Smooth muscle cell (in vitro differentiated cells): ENCODE measurements at regions not wholly inside any gene's neighbourhood (a gene's known extent, or its start where the extent isn't known, plus 50 kb on each side); places are given as distances from the start of the nearest gene placed in this dataset.

Source experiments
- DNase-seq: peaks from one replicate; lab custom pipeline; 2025; ENCODE audit not compliant: unreplicated experiment; lab: John Stamatoyannopoulos, UW
- H2AFZ ChIP-seq: fragments of 200-600 bp; sonication (generic); 2 replicates; pipeline ENCODE4 v1.6.0; 2016; ENCODE audit warnings: antibody characterized with exemption, low read depth, mild to moderate bottlenecking
- H3F3A ChIP-seq: fragments of 200-600 bp; sonication (generic); 2 replicates; pipeline ENCODE4 v1.6.0; 2017; ENCODE audit warnings: antibody characterized with exemption, low read depth
- H3K27ac ChIP-seq: fragments of 200-600 bp; sonication (generic); 2 replicates; pipeline ENCODE4 v1.5.1; 2016; ENCODE audit warnings: low read depth, mild to moderate bottlenecking
- H3K27me3 ChIP-seq: fragments of 200-600 bp; sonication (generic); 2 replicates; pipeline ENCODE4 v1.6.1; 2016; ENCODE audit warnings: low read depth, mild to moderate bottlenecking
- H3K36me3 ChIP-seq: fragments of 200-600 bp; sonication (generic); 2 replicates; pipeline ENCODE4 v1.5.1; 2016; ENCODE audit warnings: low read depth
- H3K4me1 ChIP-seq: fragments of 200-600 bp; sonication (generic); 2 replicates; pipeline ENCODE4 v1.5.1; 2016; ENCODE audit warnings: low read depth
- H3K4me2 ChIP-seq: fragments of 200-600 bp; sonication (generic); 2 replicates; pipeline ENCODE4 v1.6.0; 2016; ENCODE audit warnings: mild to moderate bottlenecking
- H3K4me3 ChIP-seq: fragments of 200-600 bp; sonication (generic); 2 replicates; pipeline ENCODE4 v1.5.1; 2016; ENCODE audit warnings: mild to moderate bottlenecking
- H3K79me2 ChIP-seq: fragments of 200-600 bp; sonication (generic); 2 replicates; pipeline ENCODE4 v1.6.0; 2016; ENCODE audit warnings: low read depth, mild to moderate bottlenecking
- H3K9ac ChIP-seq: fragments of 200-600 bp; sonication (generic); 2 replicates; pipeline ENCODE4 v1.6.0; 2016; ENCODE audit warnings: low read depth
- H3K9me3 ChIP-seq: fragments of 200-600 bp; sonication (generic); replicated peaks from 2 replicates; pipeline ENCODE4 v1.5.1; 2016; ENCODE audit warnings: low read depth
- H4K20me1 ChIP-seq: fragments of 200-600 bp; sonication (generic); 2 replicates; pipeline ENCODE4 v1.6.0; 2016; ENCODE audit warnings: low read depth
- WGBS: methylation state at CpG from one replicate; pipeline ENCODE4 v1.1.7; 2016; ENCODE audit warnings: low lambda C conversion rate; 5-methylcytosine and 5-hydroxymethylcytosine counted together
- TF ChIP-seq, protein P1 (sequence below): fragments of 200-600 bp; sonication (generic); IDR thresholded peaks from 2 replicates; pipeline ENCODE4 v1.5.1; 2017; ENCODE audit warnings: borderline replicate concordance, mild to moderate bottlenecking, antibody characterized with exemption; ENCODE audit not compliant: insufficient read depth, poor library complexity, severe bottlenecking

DNA sequence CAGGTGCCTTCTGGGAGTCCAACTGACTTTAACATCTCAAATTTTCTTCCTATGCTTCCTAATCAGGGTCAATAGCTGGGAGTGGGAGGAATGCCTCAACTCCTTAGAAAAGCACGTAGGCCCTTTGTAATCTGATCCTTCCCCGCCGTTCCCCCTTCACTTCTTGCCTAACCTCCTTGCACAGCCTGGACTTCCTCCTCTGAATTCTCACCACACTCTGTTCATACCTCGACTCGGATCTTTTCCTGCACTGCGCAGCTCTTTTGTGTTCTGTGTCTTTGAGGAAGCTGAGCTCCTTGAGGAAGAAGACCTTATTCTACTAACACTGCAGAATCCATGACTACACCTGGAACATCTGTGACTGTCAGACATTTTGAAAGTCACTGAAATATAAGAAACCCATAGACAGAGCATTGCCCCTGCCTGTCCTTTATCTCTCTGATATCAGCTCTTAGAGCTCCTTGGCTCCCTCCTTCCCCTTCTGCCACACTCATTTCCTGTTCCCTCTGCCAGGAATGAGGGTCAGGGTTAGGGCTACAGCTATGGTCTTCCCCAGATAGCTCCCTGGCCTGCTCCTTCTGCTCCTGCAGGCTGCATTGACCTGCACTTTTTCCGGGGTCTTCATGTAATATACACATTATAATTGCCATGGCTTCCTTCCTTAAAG lies 140.2 kb upstream of the LDB2 start:
- WGBS: 83% methylated on average over 7 of the region's 7 CpGs
- Histone ChIP-seq H3K9me3 (no peaks in the 10 kb centered on the region), H2AFZ (no peak overlapping the region)

DNA sequence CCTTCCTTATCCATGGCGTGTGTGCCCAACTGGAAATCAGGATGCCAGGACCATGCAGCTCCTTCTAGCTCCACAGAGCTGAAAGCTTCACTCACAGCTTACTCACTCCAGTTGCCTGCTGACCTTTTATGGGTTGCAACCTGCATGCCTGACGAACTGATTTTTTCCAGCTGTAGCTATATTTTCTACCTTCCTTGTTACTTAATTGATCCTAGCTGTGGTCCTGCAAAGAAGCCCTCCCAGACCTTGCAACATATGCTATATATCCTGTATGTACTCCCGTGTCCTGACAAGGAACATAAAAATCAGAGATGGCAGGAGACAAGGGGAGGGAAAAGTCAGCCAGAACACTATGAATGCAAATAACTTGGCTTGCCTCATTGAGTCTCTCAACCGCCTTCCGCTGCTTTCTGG lies 135.3 kb upstream of the LDB2 start:
- H2AFZ ChIP-seq: no peak overlapping the region
- H3K36me3 ChIP-seq: no peaks in the 10 kb centered on the region
- no peaks in the 10 kb centered on the region for H3K4me1 ChIP-seq
- no peak overlapping the region for H3K4me3 ChIP-seq
- no peak for DNase-seq
- H3K79me2 ChIP-seq: no peaks in the 10 kb centered on the region
- H3F3A ChIP-seq: no peaks in the 10 kb centered on the region
- H3K27me3 ChIP-seq: no peaks in the 10 kb centered on the region
- 91% methylated on average over 5 of the region's 5 CpGs for WGBS
- TF ChIP-seq, protein P1, sequence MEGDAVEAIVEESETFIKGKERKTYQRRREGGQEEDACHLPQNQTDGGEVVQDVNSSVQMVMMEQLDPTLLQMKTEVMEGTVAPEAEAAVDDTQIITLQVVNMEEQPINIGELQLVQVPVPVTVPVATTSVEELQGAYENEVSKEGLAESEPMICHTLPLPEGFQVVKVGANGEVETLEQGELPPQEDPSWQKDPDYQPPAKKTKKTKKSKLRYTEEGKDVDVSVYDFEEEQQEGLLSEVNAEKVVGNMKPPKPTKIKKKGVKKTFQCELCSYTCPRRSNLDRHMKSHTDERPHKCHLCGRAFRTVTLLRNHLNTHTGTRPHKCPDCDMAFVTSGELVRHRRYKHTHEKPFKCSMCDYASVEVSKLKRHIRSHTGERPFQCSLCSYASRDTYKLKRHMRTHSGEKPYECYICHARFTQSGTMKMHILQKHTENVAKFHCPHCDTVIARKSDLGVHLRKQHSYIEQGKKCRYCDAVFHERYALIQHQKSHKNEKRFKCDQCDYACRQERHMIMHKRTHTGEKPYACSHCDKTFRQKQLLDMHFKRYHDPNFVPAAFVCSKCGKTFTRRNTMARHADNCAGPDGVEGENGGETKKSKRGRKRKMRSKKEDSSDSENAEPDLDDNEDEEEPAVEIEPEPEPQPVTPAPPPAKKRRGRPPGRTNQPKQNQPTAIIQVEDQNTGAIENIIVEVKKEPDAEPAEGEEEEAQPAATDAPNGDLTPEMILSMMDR: no peak
- H3K9ac ChIP-seq: no peak overlapping the region
- no peak overlapping the region for H3K4me2 ChIP-seq
- H3K27ac ChIP-seq: no peak overlapping the region
- no peaks in the 10 kb centered on the region for H4K20me1 ChIP-seq
- no peaks in the 10 kb centered on the region for H3K9me3 ChIP-seq

More for the DNA sequence above, 140.2 kb upstream of the LDB2 start:
- no peak overlapping the region for H3K4me2 ChIP-seq
- no peak overlapping the region for H3K9ac ChIP-seq
- H3K27me3 ChIP-seq: no peaks in the 10 kb centered on the region
- TF ChIP-seq, protein P1: no peak
- H3K27ac ChIP-seq: no peak overlapping the region
- no peaks in the 10 kb centered on the region for H3F3A ChIP-seq
- H3K79me2 ChIP-seq: no peaks in the 10 kb centered on the region
- no peaks in the 10 kb centered on the region for H3K36me3 ChIP-seq
- H4K20me1 ChIP-seq: no peaks in the 10 kb centered on the region
- no peaks in the 10 kb centered on the region for H3K4me1 ChIP-seq
- H3K4me3 ChIP-seq: no peak overlapping the region
- DNase-seq: no peak

DNA sequence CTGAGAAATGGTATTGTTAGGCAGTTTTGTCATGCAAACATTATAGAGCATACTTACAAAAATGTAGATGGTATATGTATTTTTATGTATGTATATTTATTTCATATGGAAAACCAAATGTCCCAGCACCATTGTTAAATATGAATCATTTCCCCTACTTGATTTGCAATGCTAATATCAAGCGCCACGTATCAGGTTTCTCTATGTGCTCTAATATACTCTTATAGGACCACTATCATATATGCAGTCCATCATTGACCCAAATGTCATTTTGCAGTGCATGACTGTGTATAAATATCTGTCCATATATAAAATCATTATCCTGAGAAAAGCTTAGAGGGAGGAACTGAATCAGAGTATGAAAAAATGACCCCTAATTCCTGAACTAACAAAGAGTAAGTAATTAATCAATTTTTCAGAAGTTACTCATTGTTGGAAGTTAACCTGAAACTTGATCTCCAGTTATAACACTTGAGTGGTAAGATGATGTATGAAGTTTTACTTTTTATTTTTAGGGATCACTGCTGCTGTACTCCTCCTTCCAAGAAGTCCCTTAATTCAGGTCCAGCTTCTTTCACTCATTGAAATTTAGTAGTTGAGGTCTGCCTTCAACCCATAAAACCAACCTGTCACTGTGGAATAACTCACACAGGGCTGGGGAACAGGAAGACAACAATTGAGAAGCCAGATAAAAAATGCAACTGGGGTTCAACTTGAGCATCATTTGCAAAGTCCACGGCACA lies 134.8 kb upstream of the LDB2 start:
- no peak overlapping the region for H3K9ac ChIP-seq
- H3K4me1 ChIP-seq: no peaks in the 10 kb centered on the region
- no peaks in the 10 kb centered on the region for H3K27me3 ChIP-seq
- no peak overlapping the region for H3K4me2 ChIP-seq
- no peak for DNase-seq
- H3K36me3 ChIP-seq: no peaks in the 10 kb centered on the region
- no peak overlapping the region for H2AFZ ChIP-seq
- no peaks in the 10 kb centered on the region for H4K20me1 ChIP-seq
- no peaks in the 10 kb centered on the region for H3F3A ChIP-seq
- TF ChIP-seq, protein P1: no peak
- WGBS: 84% methylated on average over 3 of the region's 3 CpGs
- H3K79me2 ChIP-seq: no peaks in the 10 kb centered on the region
- no peaks in the 10 kb centered on the region for H3K9me3 ChIP-seq
- H3K4me3 ChIP-seq: no peak overlapping the region
- no peak overlapping the region for H3K27ac ChIP-seq
